A673 (cell line): ENCODE measurements at regions not wholly inside any gene's neighbourhood (a gene's known extent, or its start where the extent isn't known, plus 50 kb on each side); places are given as distances from the start of the nearest gene placed in this dataset.

Experiments used
- CTCF ChIP-seq: fragments of 300-800, 200-600 bp; sonication (generic); conservative IDR thresholded peaks from 2 replicates; pipeline ENCODE4 v1.5.1; 2017; ENCODE audit warnings: low read depth, mild to moderate bottlenecking, antibody characterized with exemption, low read length, moderate library complexity, mixed read lengths
- EZH2 ChIP-seq: fragments of 200-600 bp; sonication (generic); IDR thresholded peaks from 2 replicates; pipeline ENCODE4 v1.6.1; 2017; ENCODE audit warnings: borderline replicate concordance, low read depth, mild to moderate bottlenecking, mixed read lengths, antibody characterized with exemption, low read length; ENCODE audit not compliant: poor library complexity, severe bottlenecking

GRCh38 chr3:153028381-153028780, 133.6 kb upstream of the RAP2B start:
- TF ChIP-seq CTCF (no peak), EZH2 (no peak)
